ENCODE measurements at regions not wholly inside any gene's neighbourhood (a gene's known extent, or its start where the extent isn't known, plus 50 kb on each side); places are given as distances from the start of the nearest gene placed in this dataset.
"Not testable (repeated sequence)": the region's sequence is repeated elsewhere in the genome, so short reads cannot be mapped to it uniquely, and the experiment has no call there.

GRCh38 chr4:17024425-17024824 is 126.0 kb upstream of the LDB2 start:
- no peaks in the 10 kb centered on the region for H3K36me3 Mint-ChIP-seq (ENCODE audit: low read depth)
- no peak for ATAC-seq (replicated peaks)
- no peak overlapping the region for H3K4me3 Mint-ChIP-seq
- no peak overlapping the region for H3K27ac Mint-ChIP-seq
- H3K9me3 Mint-ChIP-seq: no peaks in the 10 kb centered on the region
- peaks cover 17% of the 10 kb centered on the region for H3K27me3 Mint-ChIP-seq
- no peaks in the 10 kb centered on the region for H3K4me1 Mint-ChIP-seq

DNA sequence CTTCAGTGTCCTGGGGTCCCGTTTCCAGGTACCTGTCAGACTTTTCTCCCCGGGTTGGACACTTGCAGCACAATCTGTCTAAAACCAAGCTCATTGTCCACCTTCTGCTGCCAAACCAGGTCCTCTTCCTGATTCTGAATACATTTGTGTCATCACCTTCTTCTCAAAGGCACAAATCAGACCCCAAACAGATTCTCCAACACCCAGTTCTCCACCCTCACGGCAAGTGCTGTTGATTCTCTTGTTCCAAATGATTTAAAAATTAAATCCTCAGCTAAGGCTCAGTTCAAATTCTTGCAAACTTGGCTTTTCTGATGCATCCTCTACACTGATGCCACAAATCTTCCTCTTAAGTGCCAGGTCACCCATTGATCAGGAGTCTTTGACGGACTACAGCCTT is 122.5 kb upstream of the LDB2 start:
- no peak for ATAC-seq (replicated peaks)

DNA sequence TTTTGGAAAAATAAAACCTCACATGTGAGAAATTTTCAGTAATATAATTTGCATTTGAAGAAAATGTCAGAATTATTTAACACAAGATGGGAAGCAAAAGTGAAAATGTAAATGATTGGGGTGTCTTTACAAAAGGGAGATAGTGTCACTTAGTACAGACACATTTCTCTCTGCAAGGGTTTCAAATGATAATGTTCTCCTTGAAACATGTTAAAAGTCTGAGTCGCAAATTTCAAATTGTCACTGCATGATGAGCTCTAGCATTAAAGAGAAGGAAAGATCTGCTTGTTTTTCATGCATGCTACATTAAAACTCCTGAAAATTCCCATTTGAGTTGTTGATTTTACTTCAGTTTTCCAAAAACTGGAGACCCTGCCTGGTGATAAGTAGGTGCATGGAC is 122.0 kb upstream of the LDB2 start:
- no peaks in the 10 kb centered on the region for H3K9me3 Mint-ChIP-seq
- no peaks in the 10 kb centered on the region for H3K36me3 Mint-ChIP-seq (ENCODE audit: low read depth)
- ATAC-seq (replicated peaks): no peak
- H3K27me3 Mint-ChIP-seq: peaks cover 10% of the 10 kb centered on the region
- no peak overlapping the region for H3K27ac Mint-ChIP-seq
- no peak overlapping the region for H3K4me3 Mint-ChIP-seq
- H3K4me1 Mint-ChIP-seq: no peaks in the 10 kb centered on the region

More for the DNA sequence above, 122.5 kb upstream of the LDB2 start:
- Mint-ChIP-seq H3K4me3 (no peak overlapping the region), H3K4me1 (no peaks in the 10 kb centered on the region), H3K27me3 (peaks cover 10% of the 10 kb centered on the region), H3K27ac (no peak overlapping the region), H3K36me3 (ENCODE audit: low read depth) (no peaks in the 10 kb centered on the region), H3K9me3 (no peaks in the 10 kb centered on the region)

DNA sequence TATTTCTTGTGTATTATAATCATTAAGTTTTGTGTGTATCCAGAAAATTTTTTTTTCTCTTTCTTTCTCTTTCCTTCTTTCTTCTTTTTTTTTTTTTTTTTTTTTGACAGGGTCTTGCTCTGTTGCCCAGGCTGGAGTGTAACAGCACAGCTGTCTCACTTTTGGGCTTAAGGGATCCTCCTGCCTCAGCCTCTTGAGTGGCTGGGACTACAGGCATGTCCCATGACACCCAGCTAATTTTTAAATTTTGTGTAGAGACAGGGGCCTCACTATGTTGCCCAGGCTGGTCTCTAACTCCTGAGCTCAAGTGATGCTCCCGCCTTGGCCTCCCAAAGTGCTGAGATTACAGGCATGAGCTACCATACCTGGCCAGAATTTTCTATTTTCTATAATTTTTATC is 120.2 kb upstream of the LDB2 start:
- H3K4me3 Mint-ChIP-seq; H3K36me3 Mint-ChIP-seq (ENCODE audit: low read depth); H3K4me1 Mint-ChIP-seq; ATAC-seq (replicated peaks); H3K27ac Mint-ChIP-seq; H3K27me3 Mint-ChIP-seq; H3K9me3 Mint-ChIP-seq: not testable (repeated sequence)

DNA sequence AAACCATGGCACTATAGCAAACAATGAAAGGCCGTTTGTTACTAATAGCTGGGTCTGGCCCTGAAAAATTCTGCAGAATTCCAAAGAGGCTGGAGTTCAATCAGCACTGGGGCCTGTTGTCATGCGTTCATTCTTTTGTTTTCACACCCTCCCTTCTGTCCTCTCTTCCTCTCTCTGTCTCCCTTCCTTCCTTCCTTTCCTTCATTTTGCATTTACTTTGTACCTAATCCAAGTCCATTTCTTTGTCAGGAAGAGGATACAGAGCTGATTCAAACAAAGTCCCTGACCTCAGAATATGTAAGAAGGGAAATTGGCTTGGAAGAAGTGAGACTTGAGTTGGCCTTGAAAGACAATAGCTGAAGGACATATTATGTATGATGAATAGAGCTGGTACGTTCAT is 119.6 kb upstream of the LDB2 start:
- Mint-ChIP-seq H3K9me3 (no peaks in the 10 kb centered on the region), H3K36me3 (ENCODE audit: low read depth) (no peaks in the 10 kb centered on the region), H3K27me3 (peaks cover 7% of the 10 kb centered on the region), H3K4me3 (no peak overlapping the region), H3K27ac (no peak overlapping the region), H3K4me1 (no peaks in the 10 kb centered on the region)
- ATAC-seq (replicated peaks): no peak

DNA sequence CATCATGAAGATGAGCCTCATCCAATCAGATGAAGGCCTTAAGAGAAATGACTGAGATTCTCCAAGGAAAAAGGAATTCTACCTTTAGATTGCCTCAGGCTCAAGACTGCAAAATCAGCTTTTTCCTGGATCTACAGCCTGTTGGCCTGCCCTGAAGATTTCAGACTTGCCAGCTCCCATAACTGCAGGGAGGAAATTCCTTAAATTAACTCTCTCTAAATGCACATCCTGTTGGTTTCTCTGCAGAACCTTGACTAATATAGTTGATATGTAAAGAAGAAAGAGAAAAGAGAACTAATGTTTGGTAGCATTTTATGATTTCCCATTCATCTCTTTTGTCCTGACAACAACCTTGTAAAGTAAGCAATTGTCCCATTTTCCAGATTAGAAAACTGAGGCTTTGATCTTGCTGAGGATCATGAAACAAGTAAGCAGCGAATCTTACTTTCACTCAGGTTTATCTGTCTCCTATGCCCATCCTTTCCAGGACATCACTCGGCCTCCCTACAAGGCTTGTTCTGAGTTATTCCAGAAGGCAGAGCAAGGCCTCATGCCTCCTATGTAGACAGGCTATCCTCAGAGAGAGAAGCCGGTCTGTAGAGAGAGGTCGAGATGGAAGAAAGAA is 115.0 kb upstream of the LDB2 start:
- Mint-ChIP-seq H3K4me3 (no peak overlapping the region), H3K36me3 (ENCODE audit: low read depth) (no peaks in the 10 kb centered on the region), H3K9me3 (no peaks in the 10 kb centered on the region), H3K4me1 (no peaks in the 10 kb centered on the region), H3K27me3 (no peaks in the 10 kb centered on the region), H3K27ac (no peak overlapping the region)
- no peak for ATAC-seq (replicated peaks)

DNA sequence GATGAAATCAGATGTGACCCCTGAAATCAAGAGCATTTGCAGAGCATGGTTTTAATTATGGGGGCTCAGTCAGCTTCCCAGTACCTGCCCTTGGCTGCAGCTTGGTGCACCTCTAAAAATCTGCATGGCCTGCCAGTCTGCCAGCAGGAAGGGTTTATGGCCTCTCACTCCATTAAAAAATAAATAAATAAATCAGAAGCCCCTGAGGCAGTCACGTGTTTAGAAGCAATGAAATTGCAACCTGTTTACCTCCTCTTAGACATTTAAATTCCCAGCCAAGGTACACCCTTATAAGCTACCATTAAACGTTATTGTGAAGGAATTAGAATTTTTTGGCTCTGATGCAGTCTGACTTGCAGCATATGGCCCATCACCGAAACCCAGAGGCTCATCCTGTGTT is 114.0 kb upstream of the LDB2 start:
- Mint-ChIP-seq H3K27ac (no peak overlapping the region), H3K9me3 (no peaks in the 10 kb centered on the region), H3K27me3 (peaks cover 3% of the 10 kb centered on the region), H3K4me1 (no peaks in the 10 kb centered on the region), H3K4me3 (no peak overlapping the region), H3K36me3 (ENCODE audit: low read depth) (no peaks in the 10 kb centered on the region)
- ATAC-seq (replicated peaks): no peak

DNA sequence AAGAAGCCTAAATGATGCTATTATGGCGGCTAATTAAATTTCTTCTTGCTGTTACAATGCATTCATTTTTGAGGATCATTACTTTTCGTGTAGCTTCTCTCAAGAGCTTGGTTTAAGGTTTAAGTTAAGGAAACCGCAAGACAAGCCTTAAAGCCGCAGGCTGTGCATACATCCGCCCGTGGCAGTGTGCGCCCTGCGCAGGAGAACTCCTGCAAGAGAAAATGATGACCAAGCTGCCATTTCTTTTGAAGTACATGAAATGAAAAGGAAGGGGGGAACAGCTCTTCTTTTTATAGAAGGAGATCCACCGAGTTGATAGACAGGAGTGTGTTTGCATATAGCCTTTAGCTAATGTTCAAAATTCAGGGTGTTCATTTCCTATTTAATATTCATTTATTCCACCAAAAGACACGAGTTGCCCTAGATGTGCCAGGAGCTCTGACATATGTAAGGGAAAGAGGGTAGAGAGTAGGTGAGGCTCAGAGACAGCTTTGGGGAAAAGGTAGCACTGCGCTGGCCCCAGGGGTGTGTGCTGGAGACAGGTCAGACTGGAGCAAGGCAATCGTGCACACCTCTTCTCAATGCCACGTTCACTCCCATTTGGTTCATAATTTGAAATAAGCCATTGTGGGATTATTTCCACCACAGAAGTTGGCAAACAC is 112.1 kb upstream of the LDB2 start:
- no peaks in the 10 kb centered on the region for H3K36me3 Mint-ChIP-seq (ENCODE audit: low read depth)
- H3K9me3 Mint-ChIP-seq: no peaks in the 10 kb centered on the region
- H3K4me1 Mint-ChIP-seq: no peaks in the 10 kb centered on the region
- peaks cover 3% of the 10 kb centered on the region for H3K27me3 Mint-ChIP-seq
- no peak for ATAC-seq (replicated peaks)
- no peak overlapping the region for H3K4me3 Mint-ChIP-seq
- H3K27ac Mint-ChIP-seq: no peak overlapping the region

DNA sequence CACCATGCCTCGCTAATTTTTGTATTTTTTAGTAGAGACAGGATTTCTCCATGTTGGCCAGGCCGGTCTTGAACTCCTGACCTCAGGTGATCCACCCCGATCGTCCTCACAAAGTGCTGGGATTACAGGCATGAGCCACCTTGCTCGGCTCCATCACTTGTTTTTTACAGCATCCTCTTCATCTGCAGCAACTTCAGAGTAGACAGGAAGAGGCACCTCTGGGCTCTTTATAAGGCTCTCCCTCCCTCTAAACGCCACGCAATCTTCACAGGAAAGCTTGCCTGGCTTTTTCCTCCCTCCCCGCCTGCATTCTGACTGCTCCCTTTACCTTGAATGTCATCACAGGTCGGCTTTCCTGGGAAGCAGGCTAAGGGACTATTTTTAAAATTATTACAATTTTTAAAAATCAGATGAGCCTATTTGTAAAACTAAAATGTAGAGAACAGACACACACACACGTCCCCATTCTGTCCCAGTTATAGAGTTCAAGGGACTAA is 111.5 kb upstream of the LDB2 start:
- no peak overlapping the region for H3K4me3 Mint-ChIP-seq
- H3K27me3 Mint-ChIP-seq: peaks cover 3% of the 10 kb centered on the region
- no peak for ATAC-seq (replicated peaks)
- no peak overlapping the region for H3K27ac Mint-ChIP-seq
- no peaks in the 10 kb centered on the region for H3K36me3 Mint-ChIP-seq (ENCODE audit: low read depth)
- no peaks in the 10 kb centered on the region for H3K4me1 Mint-ChIP-seq
- H3K9me3 Mint-ChIP-seq: no peaks in the 10 kb centered on the region

DNA sequence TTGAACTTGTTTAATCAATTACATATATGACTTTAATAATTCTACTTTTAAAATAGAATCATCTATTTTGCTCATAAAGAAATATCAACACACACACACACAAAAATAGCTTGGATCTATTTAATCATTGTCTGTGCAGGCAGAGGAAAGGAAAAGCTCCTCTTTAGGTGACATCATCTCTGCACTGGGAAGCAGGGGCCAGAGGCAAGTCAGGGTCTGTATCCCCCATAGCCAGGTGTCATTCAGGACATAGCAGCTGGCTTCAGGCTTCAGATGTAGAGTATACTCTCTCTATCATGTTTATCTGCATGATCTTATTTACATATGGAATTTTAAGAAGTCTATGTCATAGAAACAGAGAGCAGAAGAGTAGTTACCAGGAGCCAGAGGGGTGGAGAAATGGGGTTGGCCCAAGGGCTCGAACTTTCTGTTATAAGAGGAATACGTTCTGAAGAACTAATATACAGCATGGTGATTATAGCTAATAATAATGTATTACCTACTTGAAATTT is 110.4 kb upstream of the LDB2 start:
- no peaks in the 10 kb centered on the region for H3K9me3 Mint-ChIP-seq
- no peak overlapping the region for H3K27ac Mint-ChIP-seq
- ATAC-seq (replicated peaks): no peak
- no peaks in the 10 kb centered on the region for H3K36me3 Mint-ChIP-seq (ENCODE audit: low read depth)
- H3K4me3 Mint-ChIP-seq: no peak overlapping the region
- peaks cover 3% of the 10 kb centered on the region for H3K27me3 Mint-ChIP-seq
- H3K4me1 Mint-ChIP-seq: no peaks in the 10 kb centered on the region

GRCh38 chr4:17003606-17004392 is 105.4 kb upstream of the LDB2 start:
- H3K4me1 Mint-ChIP-seq, H3K9me3 Mint-ChIP-seq: not testable (repeated sequence)

DNA sequence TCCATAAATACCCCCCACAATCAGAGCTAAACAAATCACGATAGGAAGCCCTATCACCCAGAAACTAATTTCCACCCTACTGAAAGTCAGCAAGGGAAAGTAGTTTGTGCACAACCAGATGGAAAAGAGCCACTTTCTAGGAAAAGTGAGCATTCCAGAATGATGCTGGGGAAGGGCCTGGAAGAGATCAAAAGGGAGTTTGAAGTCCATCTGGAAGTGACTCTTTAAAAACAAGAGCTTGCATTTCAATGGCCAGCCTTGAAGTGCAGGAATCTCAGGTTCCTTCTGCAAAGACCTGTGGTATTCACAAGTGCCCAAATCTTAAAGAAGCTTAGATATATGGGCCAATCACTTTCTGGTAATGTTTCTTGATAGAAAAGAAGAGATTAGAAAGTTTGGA is 97.0 kb upstream of the LDB2 start:
- no peaks in the 10 kb centered on the region for H3K4me1 Mint-ChIP-seq
- peaks cover 3% of the 10 kb centered on the region for H3K27me3 Mint-ChIP-seq
- no peak for ATAC-seq (replicated peaks)
- H3K4me3 Mint-ChIP-seq: no peak overlapping the region
- H3K27ac Mint-ChIP-seq: no peak overlapping the region
- H3K36me3 Mint-ChIP-seq (ENCODE audit: low read depth): no peaks in the 10 kb centered on the region
- H3K9me3 Mint-ChIP-seq: no peaks in the 10 kb centered on the region

More at GRCh38 chr4:17003606-17004392, 105.4 kb upstream of the LDB2 start:
- H3K27me3 Mint-ChIP-seq; H3K27ac Mint-ChIP-seq; ATAC-seq (replicated peaks); H3K4me3 Mint-ChIP-seq; H3K36me3 Mint-ChIP-seq (ENCODE audit: low read depth): not testable (repeated sequence)

GRCh38 chr4:16993956-16994840 is 95.8 kb upstream of the LDB2 start:
- H3K4me3 Mint-ChIP-seq: no peak overlapping the region
- H3K27me3 Mint-ChIP-seq: peaks cover 3% of the 10 kb centered on the region
- H3K9me3 Mint-ChIP-seq: no peaks in the 10 kb centered on the region
- H3K4me1 Mint-ChIP-seq: no peaks in the 10 kb centered on the region
- no peaks in the 10 kb centered on the region for H3K36me3 Mint-ChIP-seq (ENCODE audit: low read depth)
- no peak for ATAC-seq (replicated peaks)
- no peak overlapping the region for H3K27ac Mint-ChIP-seq

- Mint-ChIP-seq H3K36me3 (ENCODE audit: low read depth) (no peaks in the 10 kb centered on the region), H3K27ac (no peak overlapping the region), H3K9me3 (no peaks in the 10 kb centered on the region), H3K4me1 (no peaks in the 10 kb centered on the region), H3K27me3 (peaks cover 3% of the 10 kb centered on the region), H3K4me3 (no peak overlapping the region)
- no peak for ATAC-seq (replicated peaks)
These were observed 94.3 kb upstream of the LDB2 start for GRCh38 chr4:16992566-16993225.

All from activated T-helper 17 cell treated with anti-CD3 and anti-CD28 coated beads, Interleukin-2, amount 50 U/mL, for 72 hours (primary cell).